DMS 273 (cell line): ENCODE measurements at regions not wholly inside any gene's neighbourhood (a gene's known extent, or its start where the extent isn't known, plus 50 kb on each side); places are given as distances from the start of the nearest gene placed in this dataset.

Source experiments
- DNase-seq: peaks from one replicate; lab custom pipeline; 2025; ENCODE audit not compliant: unreplicated experiment; lab: John Stamatoyannopoulos, UW

DNA sequence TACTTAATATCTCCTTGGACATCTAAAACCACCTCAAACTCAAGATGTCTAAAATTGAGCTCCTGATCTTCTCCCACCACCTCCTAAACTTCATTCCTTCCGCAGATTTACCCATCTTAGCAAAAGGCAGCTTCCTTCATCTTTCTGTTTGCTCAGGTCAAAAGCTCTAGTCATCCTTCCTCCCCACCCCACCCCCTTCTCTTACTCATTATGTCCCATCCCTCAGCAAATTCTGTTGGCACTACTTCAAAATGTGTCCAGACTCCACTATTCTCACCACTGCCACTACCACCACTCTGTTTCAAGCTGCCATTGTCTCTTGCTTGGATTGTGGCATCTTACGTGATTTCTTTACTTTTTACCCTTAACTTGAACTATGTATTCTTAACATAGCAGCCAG is 59.2 kb upstream of the ZDHHC17 start:
- DNase-seq: no peak

DNA sequence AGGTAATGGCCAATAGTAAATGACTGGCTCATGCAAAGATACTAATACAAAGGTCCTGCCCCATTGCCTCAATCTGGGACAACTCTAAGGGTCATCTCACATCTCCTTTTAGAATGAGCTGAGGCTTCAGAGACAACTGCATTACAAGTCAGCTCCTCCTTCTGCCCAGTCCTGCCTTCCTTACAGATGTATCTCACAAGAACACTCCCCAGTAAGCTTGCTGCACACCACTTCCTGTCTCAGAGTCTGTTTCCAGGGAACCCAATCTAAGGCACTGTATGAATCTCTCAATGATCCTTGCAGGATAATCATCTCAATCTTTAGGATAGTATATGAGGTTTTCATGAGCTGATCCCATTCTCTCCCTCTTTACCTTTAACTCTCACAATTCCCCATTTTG is 57.8 kb upstream of the ZDHHC17 start:
- no peak for DNase-seq

DNA sequence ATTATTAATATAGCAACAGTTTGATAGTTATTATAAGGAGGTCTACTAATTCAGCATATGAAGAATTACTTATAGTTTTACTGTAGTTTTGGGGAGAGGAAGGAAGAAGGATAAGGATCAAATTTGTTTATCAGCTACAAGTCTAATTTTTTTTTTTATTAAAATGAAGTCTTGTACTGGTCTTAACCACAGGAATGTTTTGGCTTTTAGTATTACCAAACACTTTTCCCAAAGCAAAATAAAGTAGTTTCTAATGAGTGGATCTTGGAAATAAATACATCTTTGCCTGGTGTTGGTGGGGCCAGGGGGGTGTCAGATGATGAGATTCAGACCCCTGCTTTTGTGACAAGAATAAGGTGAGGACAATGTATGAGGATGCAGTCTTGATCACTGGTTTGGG is 57.2 kb upstream of the ZDHHC17 start:
- no peak for DNase-seq

DNA sequence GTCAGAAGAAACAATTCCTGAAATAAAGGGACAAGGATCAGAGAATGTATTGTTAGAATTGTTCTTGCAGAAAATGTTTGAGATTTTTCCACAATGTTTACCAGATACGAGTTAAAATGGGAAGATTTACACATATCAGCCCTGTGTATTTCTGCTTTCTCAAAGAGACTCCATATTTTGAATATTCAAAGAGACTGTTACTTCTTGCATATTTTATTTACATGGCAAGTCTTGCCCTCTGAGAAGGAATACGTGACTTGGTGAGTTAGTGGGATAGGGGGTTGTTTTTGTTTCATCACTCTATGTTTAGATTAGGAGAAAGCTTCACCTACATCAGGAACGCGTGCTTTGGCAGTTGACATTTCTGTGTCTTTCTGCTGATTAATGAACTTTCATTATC is 56.1 kb upstream of the ZDHHC17 start:
- no peak for DNase-seq

DNA sequence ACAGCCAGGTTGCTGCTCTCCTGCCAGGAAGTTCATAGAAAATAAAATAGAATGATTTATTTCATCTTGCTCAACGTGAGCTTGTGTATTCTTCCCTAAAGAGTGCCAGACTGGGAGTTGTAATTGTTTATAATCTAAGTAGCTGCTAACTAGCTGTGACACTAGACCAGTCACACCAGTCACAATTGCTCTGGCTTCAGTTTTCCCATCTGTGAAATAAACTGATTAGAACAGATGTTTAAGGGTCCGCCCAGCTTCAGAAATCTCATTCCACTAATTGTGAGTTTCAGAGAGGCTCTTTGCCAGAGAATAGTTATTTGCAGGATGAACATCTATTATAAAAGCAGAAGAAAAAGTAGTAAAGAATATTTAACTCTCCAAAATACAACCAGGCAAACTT is 55.6 kb upstream of the ZDHHC17 start:
- DNase-seq: no peak

DNA sequence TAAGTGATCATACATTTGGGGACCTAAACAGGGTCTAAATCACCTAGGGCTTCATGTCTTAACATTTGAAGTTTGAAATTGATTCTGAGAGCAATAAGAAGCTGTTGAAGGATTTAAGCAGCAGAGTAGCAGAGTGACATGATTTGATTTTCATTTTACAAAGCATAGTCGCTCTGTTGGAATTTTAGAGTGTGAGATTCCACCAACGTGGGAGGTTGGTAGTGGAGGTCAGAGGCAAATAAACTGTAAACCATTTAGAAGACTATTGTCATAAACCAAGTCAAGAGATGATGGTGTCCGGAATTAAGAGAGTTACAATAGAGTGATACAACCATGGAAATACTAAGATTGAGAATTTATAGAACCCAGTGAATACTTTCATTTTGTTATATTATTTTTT is 52.7 kb upstream of the ZDHHC17 start:
- DNase-seq: no peak

DNA sequence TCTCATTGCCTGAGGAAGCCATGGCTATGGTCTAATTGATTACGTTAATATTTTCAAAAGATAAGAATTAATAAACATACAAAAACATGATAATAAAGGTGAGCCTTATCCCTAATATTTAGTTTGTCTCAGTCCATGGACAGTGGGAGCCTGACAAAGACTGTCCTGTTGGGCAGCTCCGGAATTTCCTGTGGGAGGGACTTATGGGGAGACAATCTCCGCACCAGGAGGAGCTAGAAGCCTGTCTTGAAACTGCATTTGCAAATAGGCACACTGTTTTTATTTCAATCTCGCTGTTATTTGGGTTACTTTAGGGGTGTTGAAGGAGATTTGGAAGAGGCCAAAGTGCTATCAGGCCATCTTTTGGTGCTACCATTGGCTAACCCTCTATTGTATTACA is 50.8 kb upstream of the ZDHHC17 start:
- no peak for DNase-seq

DNA sequence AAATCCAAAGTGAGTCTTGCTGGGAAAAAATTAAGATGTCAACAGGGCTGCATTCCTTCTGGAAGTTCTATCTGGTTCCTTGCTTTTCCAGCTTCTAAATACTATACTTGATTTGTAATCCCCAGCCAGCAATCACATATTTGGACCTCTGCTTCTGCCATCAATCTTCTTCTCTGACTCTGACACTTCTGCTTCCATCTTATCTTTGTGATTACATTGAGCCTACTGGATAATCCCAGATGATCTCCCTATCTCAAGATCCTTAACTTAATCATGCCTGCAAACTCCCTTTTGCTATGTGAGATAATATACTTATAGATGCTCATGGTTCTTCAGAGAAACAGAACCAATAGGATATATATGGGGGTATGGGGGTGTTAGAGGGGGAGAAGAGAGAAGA is 49.9 kb upstream of the ZDHHC17 start:
- no peak for DNase-seq
